NCI-H2081 treated with DMSO at 0.1 percent for 48 hours (cell line): ENCODE measurements at regions not wholly inside any gene's neighbourhood (a gene's known extent, or its start where the extent isn't known, plus 50 kb on each side); places are given as distances from the start of the nearest gene placed in this dataset.
A peak's percentile ranks its signal among the peaks of the same experiment; 100 is the strongest.

ENCODE experiments used
- DNase-seq: peaks from one replicate; lab custom pipeline; 2025; lab: John Stamatoyannopoulos, UW

GRCh38 chr12:44961887-44962286, 85.8 kb upstream of the NELL2 start:
- no peak for DNase-seq

GRCh38 chr12:44960856-44961255, 84.7 kb upstream of the NELL2 start:
- DNase-seq: no peak

- DNase-seq: no peak
Measured at GRCh38 chr12:44960423-44960822, 84.3 kb upstream of the NELL2 start.

GRCh38 chr12:44947163-44947562, 71.0 kb upstream of the NELL2 start:
- DNase-seq: no peak

- no peak for DNase-seq
Measured at GRCh38 chr12:44942714-44943113, 66.6 kb upstream of the NELL2 start.

GRCh38 chr12:44930972-44931600, 55.0 kb upstream of the NELL2 start:
- DNase-seq: peak; percentile 67

- DNase-seq: no peak
Measured at GRCh38 chr12:44929236-44929885, 53.2 kb upstream of the NELL2 start.
